GM18520 (cell line): ENCODE measurements at regions not wholly inside any gene's neighbourhood (a gene's known extent, or its start where the extent isn't known, plus 50 kb on each side); places are given as distances from the start of the nearest gene placed in this dataset.
"Not testable (repeated sequence)": the region's sequence is repeated elsewhere in the genome, so short reads cannot be mapped to it uniquely, and the experiment has no call there.

ENCODE experiments used
- ATAC-seq: cut with Tn5 transposase; IDR thresholded peaks from one replicate; pipeline ENCODE4 v1.9.1; 2021; ENCODE audit not compliant: unreplicated experiment

DNA sequence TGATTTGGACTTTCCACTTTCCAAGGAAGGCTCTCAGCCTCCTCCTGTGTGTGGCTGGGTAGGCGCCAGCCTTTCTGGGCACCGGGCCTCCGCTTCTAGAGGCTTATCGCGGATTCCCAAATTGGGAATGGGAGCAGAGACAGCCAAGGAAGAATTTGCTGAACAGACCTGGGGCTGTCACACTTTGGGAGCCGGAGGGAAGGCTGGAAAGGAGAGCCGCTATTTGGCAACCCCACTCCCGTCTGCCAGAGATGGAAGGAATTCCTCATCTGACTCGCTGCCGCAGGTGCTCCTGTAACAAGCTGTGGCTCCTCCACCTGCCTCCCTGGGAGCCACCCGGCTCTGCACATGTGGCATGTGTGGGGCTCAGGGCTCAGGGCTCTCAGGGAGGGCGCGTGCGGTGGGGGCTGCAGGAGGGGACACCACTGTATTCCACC is 50.8 kb upstream of the ECHDC3 start:
- ATAC-seq: no peak

DNA sequence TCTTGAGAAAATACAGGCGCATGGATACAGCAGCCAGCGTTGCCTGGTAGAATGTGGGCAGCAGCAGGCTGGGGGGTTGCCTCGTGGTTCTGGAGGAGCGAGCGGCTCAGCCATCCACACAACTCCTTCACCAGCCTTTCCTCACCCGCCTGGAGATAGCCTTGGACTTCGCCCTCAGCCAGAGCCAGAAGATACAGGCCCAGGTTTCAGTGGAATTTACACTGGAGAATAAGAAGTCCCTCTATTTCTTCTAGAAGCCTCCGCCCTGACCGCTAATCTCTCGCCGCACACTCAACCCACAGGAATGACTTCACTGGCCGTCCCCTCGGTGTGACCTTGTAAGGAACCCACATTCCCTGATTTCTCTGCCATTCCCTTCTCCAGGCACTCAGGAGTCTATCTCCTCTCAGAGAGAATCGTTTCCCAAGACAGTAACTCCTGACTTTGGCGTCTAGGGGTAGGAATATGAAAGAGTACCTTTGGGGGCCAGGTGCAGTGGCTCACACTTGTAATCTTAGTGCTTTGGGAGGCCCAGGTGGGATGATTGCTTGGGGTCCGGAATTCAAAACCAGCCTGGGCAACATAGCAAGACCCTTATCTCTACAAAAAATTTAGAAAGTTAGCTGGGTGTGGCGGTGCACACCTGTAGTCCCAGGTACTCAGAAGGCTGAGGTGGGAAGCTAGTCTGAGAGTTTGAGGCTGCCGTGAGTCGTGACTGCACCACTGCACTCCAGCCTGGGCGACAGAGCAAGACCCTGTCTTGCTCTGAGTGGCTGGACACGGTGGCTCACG is 52.0 kb upstream of the ECHDC3 start:
- no peak for ATAC-seq

DNA sequence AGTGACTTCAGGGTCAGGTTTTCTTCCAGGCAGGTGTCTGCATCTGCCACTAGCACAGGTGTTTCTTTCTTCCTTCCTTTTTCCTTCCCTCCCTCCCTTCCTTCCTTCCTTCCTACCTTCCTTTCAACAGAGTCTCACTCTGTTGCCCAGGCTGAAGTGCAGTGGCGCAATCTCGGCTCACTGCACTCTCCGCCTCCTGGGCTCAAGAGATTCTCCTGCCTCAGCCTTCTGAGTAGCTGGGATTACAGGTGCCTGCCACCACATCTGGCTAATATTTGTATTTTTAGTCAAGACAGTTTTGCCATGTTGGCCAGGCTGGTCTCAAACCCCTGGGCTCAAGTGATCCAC is 53.8 kb upstream of the ECHDC3 start:
- ATAC-seq: not testable (repeated sequence)

DNA sequence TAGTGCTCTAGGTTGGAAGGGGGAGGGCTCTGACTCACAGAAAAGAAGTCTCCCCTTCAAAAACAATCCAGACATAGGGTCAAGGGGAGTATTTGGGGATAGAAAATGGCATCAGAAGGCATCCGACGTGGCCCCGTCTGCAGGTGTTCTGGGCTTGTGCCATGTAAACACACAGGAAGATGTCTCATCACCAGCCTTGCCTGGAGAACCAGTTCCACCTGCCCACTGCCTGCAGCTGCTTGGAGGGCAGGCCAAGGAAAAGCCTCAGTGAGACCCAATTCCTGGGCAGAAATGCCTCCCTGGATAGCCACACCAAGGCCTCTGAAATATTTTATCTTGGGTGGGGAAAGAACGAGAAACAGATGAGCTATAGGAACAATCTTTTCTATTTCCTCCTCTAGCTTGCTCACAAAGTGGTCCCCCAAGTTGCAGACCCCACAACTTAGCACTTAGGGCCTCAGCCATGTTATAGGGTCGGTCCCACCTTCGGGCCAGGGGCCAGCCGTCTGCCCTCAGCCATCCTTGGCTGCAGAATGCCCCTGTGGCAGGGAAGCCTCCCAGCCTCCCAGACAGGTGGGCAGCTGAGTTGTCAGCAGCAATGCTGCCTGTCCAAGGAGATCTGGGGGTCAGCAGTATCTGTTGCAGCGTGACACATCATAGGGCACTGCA is 54.3 kb upstream of the ECHDC3 start:
- no peak for ATAC-seq

DNA sequence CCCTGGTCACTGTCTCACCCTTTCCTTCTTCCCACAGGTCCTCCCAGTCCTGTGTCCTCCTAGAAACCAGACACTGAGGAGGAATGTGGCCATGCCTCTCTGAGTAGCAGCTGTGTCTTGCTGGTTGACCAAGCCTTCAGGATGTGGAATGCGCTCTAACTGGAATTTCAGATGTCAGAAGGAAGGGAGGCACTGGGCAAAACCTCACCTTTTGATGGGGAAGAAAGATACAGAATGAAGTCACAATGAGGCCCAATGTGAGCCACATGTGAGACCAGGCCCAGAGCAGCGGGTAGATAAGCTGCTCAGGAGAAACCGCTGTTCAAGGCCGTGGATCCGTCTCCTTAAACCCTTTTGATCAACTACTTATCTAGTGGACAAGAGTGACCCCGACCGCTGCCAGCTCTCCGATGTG is 54.8 kb upstream of the ECHDC3 start:
- no peak for ATAC-seq

DNA sequence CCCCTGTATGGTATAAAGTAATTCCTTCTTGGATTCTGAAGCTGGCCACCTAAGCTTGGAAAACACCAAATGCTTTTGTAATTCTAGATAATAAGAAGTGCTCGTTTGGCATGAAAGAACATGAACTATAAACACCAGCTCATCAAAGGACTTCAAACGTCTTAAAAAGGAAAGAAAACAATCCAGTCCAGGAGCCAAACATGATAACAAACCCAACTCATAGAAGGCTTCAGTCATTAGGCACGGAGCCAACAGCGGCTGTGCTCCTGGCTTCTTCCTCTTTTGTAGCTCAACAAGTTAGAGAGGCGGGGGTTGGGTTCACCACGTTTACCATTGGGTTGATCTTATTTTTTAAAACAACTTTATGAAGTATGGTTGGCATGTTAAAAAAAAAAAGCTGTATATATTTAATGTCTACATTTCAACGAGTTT is 56.4 kb upstream of the ECHDC3 start:
- no peak for ATAC-seq

DNA sequence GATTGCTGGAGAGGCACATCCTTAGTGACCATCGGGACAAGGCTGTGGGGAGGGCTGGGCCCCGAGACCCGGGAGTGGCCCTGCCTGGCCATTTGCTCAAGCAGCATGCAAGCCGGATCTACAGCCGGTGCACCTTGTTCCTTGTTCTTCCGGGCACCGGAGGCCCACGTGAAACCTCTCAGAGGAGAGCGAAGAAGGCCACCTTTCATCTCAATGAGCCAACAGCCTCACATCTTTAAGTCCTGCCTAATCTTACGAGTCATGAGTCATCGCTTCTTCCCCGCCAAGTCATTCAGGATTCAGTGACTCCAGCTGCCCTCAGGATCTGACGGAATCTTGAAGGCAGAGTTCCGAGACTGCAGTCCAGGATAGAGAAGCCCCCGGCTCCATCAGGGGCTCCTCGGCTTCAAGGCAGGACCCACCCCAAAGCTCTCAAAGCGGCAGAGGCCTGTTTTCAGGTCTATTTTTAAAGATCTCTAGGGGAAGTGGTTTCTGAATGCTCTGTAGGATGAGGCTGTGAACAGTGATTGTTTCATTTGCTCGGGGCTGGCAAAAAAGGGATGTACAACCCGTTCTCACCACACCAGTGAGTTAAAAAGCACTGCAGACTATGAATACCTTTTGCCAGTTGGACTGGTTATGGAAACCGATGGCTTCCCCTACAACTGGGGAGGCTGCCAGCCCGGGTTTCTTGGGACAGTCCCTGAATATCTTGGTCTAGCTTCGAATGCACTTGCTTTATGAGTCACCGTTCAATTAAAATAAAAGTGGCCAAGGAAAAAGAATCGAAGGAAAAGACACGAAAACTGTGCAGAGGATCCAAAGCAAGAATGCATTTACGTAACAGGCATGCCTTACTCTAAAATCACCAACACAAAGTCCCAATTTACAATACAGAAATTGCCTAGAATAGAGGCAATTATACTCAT is 57.2 kb upstream of the ECHDC3 start:
- ATAC-seq: peak; percentile 72

DNA sequence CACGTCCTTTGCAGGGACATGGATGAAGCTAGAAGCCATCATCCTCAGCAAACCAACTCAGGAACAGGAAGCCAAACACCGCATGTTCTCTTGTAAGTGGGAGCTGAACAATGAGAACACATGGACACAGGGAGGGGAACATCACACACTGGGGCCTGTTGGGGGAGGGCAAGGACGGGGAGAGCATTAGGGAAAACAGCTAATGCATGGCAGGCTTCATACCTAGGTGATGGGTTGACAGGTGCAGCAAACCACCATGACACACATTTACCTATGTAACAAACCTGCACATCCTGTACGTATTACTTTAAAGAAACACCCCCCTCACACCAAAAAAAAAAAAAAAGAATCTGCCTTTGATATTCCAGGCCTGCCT is 57.9 kb upstream of the ECHDC3 start:
- peak; percentile 1 for ATAC-seq

DNA sequence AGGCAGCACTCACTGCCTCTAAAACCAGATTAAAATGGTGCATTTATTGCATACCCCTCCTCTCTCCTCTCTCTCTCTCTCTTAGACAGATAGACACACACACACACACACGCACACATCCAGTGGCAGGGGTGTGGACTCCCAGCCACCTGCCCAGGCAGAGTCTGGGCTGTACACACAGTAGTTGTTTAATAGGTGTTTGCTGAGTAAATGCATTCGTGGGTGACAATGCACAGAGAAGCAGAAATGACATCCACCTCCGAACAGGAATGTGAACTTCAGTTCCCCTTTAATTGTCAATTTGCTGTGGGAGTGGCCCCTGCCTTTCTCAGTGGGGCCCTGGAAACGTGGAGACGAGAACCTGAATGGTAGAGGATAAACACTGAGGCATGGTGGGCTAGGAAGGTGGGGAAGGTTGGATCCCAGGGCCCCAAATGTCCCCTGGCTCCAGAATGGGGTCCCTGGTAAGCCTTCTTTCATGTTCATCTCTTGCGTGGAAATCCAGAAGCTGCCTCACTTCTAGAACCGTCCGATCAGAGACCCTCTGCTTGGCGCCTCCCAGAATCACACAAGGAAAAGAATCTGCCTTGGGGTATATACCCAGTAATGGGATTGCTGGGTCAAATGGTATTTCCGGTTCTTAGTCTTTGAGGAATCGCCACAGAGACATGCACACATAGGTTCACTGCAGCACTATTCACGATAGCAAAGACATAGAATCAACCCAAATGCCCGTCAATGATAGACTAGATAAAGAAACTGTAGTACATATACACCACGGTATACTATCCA is 58.5 kb upstream of the ECHDC3 start:
- no peak for ATAC-seq

DNA sequence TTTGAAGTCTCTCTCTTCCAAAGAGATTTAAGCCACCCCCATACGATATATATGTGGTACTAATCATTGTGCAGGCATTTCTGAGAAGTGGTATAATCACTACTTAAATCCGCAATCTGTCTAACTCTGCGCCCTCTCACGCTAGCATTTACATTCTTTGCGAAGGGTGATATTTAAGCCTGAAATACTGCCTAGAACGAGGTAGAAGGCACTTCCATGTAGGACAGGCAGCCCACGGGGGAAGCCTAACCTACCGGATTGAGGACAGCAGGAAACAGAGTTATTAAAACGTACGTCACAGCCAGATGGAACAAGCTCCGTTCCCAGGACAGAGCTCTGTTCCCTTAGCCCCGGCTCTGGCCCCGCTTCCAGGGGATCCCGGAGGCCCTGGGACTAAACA is 59.3 kb upstream of the ECHDC3 start:
- no peak for ATAC-seq

DNA sequence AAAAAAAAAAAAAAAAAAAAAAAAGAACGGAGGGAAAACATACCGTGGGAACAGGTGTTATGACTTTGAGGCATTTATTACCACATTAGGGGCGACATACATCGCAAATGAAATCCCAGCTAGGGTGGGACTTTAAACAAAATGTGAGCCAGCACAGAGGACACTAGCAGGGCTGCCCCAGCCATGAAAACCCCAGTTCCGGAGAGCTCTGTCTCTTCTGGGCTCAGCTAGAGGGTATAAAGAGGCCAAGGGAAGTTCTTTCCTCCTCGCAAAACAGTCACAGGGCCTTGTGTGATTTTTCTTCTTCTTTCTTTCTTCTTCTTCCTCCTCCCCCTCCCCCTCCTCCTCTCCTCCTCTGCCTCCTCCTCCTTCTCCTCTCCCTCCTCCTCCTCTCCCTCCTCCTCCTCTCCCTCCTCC is 59.9 kb upstream of the ECHDC3 start:
- no peak for ATAC-seq

DNA sequence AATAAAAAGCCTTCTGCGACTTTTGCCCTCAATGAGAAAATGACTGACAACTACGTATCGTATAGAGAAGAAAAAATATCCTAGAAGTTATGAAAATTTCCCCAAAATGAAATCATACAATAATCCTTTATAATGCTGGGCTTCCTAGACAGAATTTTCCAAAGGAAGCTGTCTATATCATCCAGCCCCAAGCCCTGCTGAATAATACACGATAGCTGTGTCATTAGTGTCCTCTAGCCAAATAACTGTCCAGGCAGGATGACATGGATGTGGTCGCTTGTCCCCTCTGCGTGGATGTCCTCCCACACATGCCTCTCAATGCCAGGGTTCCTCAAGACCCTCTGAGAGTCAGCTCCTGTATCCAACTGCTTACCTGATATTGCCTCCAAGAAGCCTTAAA is 61.7 kb upstream of the ECHDC3 start:
- no peak for ATAC-seq

DNA sequence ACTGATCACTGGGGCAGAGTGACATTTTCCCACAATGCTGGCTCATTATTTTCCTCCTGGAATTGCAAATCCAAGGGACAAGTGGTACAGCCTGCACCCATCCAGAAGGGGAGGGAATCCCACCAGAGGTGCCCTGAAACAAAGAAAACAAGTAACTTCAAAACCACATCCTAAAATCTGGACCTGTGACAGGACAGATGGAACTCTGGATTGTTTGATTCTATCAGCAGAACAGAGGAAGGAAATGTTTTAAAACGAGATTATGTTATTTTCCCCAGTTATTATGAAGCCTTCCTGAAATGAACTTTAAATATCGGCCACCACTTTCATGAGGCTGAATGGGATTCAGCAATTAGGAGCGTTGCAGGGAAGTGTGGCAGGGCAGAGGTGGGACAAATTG is 62.2 kb upstream of the ECHDC3 start:
- no peak for ATAC-seq

DNA sequence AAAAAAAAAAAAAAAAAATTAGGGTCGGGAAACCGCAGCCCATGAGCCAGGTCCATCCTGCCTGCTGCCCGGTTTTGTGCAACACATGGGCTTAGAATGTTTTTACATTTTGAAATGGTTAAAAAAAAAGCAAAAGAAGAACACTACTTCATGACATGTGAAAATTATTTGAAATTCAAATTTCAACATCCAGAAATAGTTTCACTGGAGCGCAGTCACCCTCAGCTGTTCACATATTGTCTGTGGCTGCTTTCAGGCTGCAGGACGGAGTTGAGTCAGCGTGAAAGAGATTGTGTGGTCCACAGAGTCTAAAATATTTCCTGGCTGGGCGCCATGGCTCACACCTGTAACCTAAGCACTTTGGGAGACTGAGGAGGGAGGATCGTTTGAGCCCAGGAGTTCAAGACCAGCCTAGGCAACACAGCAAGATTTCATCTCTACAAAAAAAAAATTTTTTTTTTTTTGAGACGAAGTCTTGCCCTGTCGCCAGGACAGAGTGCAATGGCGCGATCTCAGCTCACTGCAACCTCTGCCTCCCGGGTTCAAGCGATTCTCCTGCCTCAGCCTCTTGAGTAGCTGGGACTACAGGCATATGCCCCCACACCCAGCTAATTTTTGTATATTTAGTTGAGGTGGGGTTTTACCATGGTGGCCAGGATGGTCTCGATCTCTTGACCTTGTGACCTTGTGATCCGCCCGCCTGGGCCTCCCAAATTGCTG is 63.9 kb upstream of the ECHDC3 start:
- peak; percentile 94 for ATAC-seq

DNA sequence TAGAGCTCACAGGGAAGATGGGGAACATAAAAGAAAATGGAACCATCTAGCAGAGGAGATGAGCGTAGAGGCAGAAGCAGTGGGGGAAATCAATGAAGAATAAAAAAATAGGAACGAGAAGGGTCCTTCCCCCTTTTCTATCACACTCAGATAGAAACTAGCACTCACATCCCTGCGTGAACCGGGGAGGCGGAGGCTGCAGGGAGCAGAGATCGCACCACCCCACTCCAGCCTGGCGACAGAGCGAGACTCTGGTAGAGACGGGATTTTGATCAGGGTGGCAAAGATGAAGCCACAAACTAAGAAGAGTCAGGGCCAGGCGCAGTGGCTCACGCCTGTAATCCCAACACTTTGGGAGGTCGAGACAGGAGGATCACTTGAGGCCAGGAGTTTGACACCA is 64.7 kb upstream of the ECHDC3 start:
- no peak for ATAC-seq

DNA sequence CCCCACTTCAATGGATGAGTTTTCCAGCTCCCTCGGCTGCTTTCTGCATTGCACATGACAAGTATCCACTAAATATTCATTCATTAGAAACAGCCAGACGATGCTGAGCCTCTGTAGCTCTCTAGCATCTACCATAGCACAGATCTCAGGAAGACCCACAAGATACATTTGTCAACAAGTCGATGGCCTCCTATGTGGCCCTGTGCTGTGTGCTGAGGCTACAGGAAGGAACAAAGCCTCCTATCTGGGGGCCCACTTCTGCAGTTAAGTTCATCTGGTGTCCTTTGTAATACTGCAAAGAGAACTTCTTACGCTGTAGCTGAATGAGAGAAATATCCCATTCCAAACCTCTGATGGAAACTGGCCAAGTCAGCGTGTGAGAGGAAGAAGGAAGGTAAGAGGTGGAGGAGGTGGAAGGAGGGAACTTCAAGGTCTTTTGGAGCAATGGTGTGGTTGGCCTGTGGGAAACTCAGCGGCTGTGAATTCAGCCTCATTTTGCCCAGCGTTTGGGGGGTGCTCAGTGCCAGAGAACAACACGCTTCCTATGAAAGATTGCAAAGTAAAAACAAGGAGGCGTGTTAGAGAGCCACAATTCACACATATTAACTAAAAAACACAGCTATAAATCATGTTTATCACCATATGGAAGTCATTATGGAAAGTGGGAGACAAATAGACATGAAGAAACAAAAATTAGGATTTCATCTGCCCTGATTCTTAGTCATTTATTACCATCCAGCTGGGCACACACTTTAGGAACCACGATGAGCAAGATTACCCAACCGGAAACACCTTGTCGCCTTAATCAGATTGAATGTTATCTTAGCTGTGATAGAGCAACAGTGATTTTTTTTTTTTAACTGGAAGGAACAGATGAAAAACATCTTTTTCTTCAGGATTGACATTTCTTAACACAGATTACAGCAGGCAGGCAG is 62.2 kb upstream of the USP6NL start:
- ATAC-seq: no peak

DNA sequence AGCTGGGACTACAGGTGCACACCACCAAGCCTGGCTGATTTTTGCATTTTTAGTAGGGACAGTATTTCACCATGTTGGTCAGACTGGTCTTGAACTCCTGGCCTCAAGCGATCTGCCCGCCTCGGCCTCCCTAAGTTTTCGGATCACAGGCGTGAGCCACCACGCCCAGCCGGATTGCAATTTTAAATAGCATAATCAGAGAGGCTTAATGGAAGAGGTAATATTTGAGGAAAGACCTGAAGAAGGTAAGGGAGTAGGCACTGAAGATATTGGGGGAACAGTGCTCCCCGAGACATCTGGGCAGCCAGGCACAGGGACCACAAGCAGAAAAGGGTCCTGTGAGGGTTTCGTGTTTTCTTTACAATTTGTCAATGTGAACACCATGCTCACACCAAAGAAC is 61.4 kb upstream of the USP6NL start:
- ATAC-seq: no peak

DNA sequence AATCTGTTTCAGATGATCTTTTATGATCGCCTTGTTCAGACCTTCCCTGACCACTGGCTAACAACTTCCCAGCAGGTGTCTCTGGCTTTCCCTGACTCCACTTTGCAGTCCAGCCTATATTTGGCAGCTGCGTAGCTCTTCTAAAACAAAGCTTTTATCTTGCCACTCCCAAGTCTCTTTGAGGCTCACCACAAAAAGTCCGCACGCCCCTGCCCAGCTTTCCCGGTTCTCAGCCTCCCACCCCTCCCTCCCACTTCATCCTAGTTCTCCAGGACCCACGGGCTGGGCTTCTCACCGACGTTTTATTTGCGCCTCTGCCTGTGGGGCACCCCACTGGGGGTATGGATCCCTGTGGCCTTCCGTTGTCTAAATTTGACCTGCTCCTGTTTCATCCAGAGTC is 58.9 kb upstream of the USP6NL start:
- ATAC-seq: no peak
